ENCODE measurements at regions not wholly inside any gene's neighbourhood (a gene's known extent, or its start where the extent isn't known, plus 50 kb on each side); places are given as distances from the start of the nearest gene placed in this dataset.

DNA sequence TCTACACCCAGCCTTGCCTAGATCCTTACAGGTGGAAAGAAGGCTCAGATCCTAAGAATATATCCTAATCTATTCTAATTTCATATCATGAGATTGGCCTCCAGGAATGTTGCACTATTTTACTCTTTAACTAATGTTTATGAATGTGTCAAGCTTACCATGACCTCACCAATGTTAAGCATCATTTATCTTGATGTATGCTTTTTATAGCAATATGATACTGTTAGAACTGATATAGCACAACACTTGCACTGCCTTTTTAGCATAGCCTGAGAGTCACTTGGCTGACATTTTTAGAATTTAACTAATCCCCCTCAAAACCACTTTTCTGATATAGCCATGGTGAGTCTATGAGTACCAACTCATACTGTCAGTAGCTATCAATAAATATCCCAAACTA, 191.5 kb upstream of the NR2F2 start:
- DNase-seq (ENCODE audit: low read depth in 1 of 2, low spot score in 1 of 2), result no peak
- H3K4me3 ChIP-seq (replicated peaks; ENCODE audit: insufficient read depth, low read length), result no peak overlapping the region
- H3K27me3 ChIP-seq (ENCODE audit: insufficient read depth, poor library complexity, severe bottlenecking), result no peaks in the 10 kb centered on the region
- TF ChIP-seq, protein P1, sequence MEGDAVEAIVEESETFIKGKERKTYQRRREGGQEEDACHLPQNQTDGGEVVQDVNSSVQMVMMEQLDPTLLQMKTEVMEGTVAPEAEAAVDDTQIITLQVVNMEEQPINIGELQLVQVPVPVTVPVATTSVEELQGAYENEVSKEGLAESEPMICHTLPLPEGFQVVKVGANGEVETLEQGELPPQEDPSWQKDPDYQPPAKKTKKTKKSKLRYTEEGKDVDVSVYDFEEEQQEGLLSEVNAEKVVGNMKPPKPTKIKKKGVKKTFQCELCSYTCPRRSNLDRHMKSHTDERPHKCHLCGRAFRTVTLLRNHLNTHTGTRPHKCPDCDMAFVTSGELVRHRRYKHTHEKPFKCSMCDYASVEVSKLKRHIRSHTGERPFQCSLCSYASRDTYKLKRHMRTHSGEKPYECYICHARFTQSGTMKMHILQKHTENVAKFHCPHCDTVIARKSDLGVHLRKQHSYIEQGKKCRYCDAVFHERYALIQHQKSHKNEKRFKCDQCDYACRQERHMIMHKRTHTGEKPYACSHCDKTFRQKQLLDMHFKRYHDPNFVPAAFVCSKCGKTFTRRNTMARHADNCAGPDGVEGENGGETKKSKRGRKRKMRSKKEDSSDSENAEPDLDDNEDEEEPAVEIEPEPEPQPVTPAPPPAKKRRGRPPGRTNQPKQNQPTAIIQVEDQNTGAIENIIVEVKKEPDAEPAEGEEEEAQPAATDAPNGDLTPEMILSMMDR (IDR thresholded peaks at IDR 0.05; ENCODE audit: insufficient read depth, low read length), result no peak
- TF ChIP-seq SPI1 (IDR thresholded peaks at IDR 0.05; ENCODE audit: borderline replicate concordance, low read depth), result no peak
- TF ChIP-seq GABPA (IDR thresholded peaks at IDR 0.05; ENCODE audit: low read depth), result no peak
- TF ChIP-seq, protein P2, sequence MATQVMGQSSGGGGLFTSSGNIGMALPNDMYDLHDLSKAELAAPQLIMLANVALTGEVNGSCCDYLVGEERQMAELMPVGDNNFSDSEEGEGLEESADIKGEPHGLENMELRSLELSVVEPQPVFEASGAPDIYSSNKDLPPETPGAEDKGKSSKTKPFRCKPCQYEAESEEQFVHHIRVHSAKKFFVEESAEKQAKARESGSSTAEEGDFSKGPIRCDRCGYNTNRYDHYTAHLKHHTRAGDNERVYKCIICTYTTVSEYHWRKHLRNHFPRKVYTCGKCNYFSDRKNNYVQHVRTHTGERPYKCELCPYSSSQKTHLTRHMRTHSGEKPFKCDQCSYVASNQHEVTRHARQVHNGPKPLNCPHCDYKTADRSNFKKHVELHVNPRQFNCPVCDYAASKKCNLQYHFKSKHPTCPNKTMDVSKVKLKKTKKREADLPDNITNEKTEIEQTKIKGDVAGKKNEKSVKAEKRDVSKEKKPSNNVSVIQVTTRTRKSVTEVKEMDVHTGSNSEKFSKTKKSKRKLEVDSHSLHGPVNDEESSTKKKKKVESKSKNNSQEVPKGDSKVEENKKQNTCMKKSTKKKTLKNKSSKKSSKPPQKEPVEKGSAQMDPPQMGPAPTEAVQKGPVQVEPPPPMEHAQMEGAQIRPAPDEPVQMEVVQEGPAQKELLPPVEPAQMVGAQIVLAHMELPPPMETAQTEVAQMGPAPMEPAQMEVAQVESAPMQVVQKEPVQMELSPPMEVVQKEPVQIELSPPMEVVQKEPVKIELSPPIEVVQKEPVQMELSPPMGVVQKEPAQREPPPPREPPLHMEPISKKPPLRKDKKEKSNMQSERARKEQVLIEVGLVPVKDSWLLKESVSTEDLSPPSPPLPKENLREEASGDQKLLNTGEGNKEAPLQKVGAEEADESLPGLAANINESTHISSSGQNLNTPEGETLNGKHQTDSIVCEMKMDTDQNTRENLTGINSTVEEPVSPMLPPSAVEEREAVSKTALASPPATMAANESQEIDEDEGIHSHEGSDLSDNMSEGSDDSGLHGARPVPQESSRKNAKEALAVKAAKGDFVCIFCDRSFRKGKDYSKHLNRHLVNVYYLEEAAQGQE (IDR thresholded peaks at IDR 0.05; ENCODE audit: insufficient replicate concordance, low read depth), result no peak
- no peak for TF ChIP-seq POLR2AphosphoS5 (IDR thresholded peaks at IDR 0.05; ENCODE audit: low read depth)
- no peak overlapping the region for H3K27ac ChIP-seq (replicated peaks)

DNA sequence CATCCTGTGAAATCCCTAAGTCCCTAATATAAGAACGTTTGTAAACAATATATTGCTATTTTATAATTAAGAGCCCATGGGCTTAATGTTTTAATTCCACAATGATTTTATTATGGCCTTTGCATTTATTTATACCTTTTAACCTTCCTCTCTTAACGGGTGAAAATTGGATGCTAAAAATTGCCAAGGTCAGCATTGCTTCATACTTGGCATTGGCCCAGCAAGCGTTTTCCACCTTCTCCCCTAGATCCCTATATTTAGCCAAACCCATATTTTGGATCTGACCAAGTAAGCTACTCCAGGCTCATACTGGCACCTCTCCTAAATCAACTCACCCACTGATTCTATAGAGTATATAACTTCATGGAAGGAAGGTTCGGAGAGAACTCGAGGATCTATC, 188.0 kb upstream of the NR2F2 start:
- no peak for DNase-seq (ENCODE audit: low read depth in 1 of 2, low spot score in 1 of 2)
- H3K4me3 ChIP-seq (replicated peaks; ENCODE audit: insufficient read depth, low read length), result no peak overlapping the region
- TF ChIP-seq, protein P1 (IDR thresholded peaks at IDR 0.05; ENCODE audit: insufficient read depth, low read length), result no peak
- TF ChIP-seq POLR2AphosphoS5 (IDR thresholded peaks at IDR 0.05; ENCODE audit: low read depth) (no peak), GABPA (IDR thresholded peaks at IDR 0.05; ENCODE audit: low read depth) (no peak), SPI1 (IDR thresholded peaks at IDR 0.05; ENCODE audit: borderline replicate concordance, low read depth) (no peak)
- TF ChIP-seq, protein P2 (IDR thresholded peaks at IDR 0.05; ENCODE audit: insufficient replicate concordance, low read depth), result no peak
- no peaks in the 10 kb centered on the region for H3K27me3 ChIP-seq (ENCODE audit: insufficient read depth, poor library complexity, severe bottlenecking)
- no peak overlapping the region for H3K27ac ChIP-seq (replicated peaks)

DNA sequence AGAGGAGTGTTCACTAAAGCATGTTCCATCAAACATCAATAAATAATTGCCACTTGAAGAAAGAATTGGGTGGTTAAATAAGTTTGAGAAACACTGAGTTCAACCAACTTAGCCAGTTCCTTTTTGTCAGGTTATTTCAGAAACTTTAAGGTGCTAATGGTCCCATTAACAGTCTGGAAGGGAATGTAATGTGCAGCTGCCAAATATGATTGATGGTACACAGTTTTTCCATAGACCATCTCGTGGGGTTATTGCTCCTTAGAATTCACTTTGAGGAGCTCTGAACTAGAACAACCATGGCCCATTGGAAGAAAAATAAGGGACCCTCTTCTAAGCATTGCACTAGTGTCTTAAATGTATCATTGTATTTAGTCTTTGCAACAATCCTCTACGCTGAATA, 185.8 kb upstream of the NR2F2 start:
- Histone ChIP-seq H3K4me3 (replicated peaks; ENCODE audit: insufficient read depth, low read length) (no peak overlapping the region), H3K27ac (replicated peaks) (no peak overlapping the region), H3K27me3 (ENCODE audit: insufficient read depth, poor library complexity, severe bottlenecking) (no peaks in the 10 kb centered on the region)
- no peak for DNase-seq (ENCODE audit: low read depth in 1 of 2, low spot score in 1 of 2)
- TF ChIP-seq, protein P1 (IDR thresholded peaks at IDR 0.05; ENCODE audit: insufficient read depth, low read length), result no peak
- TF ChIP-seq SPI1 (IDR thresholded peaks at IDR 0.05; ENCODE audit: borderline replicate concordance, low read depth), result no peak
- no peak for TF ChIP-seq GABPA (IDR thresholded peaks at IDR 0.05; ENCODE audit: low read depth)
- no peak for TF ChIP-seq POLR2AphosphoS5 (IDR thresholded peaks at IDR 0.05; ENCODE audit: low read depth)
- TF ChIP-seq, protein P2 (IDR thresholded peaks at IDR 0.05; ENCODE audit: insufficient replicate concordance, low read depth), result no peak
